ENCODE measurements at regions not wholly inside any gene's neighbourhood (a gene's known extent, or its start where the extent isn't known, plus 50 kb on each side); places are given as distances from the start of the nearest gene placed in this dataset.
"Not testable (repeated sequence)": the region's sequence is repeated elsewhere in the genome, so short reads cannot be mapped to it uniquely, and the experiment has no call there.

DNA sequence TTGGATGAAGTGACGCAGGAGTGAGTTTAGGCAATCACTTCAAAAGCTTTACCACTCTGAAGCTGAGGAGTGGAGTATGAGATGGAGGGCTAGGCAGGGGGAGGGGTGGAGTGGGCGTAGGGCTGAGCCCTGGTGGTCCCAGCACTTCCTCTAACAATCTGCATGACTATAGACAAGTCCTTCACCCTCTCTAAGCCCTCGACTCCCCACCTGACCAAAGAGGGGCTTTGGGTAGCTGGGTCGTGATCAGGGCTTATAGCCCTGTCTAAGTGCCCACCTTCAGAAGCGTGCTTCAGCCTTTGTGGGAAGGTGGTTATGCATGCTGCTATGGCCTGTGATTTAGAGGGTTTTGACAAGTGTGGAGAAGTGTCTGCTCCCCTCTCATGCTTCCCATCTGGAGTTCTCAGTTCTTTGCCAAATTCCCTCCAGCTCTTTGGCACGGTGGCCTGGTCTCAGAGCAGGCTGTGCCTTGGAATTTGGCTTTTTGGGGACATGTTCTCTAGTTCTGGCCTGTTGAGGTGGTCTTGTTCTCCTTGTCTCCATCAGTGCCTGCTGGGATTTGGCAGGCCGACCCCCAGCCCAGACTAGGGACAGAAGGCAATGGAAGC is 53.0 kb downstream of the ACTBL2 start:
- DNase-seq (ENCODE audit: low spot score) = no peak

- not testable (repeated sequence) for DNase-seq (ENCODE audit: low spot score)
Observed at GRCh38 chr5:57429021-57429420, 53.6 kb downstream of the ACTBL2 start.

DNA sequence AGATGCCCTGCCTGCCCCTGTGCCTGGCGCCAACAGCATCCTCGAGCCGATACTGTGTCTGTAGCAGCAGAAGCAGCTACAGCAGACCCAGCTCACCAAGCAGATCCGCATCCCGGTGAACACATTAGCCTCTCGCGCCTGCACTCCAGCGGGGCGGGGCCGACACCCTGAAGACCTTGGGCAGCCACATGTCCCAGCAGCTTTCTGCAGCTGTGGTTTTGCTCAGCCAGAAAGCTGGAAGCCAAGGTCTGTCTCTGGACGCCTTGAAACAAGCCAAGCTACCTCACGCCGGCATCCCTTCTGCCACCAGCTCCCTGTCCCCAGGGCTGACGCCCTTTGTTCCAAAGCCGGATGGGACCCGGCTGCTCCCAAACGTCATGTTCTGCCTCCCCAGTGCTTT is 59.6 kb downstream of the ACTBL2 start:
- DNase-seq (ENCODE audit: low spot score) = no peak

DNA sequence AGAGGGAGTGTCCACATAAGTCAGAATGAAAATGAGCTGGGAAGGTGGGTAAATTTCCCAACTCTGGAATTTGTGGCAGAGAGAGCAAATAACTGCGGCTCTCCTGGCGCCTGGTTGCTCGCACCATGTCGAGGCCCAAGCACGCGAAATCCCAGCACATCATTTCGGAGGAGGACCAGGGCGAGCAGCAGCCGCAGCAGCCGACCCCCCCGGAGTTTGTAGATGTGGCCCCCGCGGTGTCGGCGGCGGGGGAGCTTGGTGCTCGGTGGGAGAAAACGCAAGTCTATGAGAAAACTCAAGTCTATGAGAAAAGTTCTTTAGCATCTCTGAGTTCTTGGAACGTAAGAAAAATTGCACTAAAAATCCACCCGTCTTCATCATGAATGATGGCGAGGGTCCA is 60.3 kb downstream of the ACTBL2 start:
- DNase-seq (ENCODE audit: low spot score) = no peak

- DNase-seq (ENCODE audit: low spot score) = no peak
Observed at GRCh38 chr5:57420801-57421200, 61.8 kb downstream of the ACTBL2 start.

DNA sequence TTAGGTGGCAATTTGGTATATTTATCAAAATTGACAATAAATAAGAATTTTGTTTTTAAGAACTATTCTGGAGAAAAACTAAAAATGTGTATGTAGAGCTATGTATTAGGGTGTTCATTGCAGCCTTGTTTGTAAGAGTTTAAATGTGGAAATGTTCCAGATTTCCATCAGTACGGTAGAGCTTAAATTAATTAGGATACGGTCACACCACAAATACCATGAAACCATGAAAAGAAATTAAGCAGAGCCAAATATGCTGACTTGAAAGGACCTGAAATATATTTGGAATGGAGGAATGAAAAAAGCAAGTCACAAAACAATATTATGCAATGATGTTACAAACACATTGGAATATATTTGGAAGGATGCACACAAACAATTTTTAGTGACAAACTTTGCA is 64.6 kb downstream of the ACTBL2 start:
- DNase-seq (ENCODE audit: low spot score) = no peak

DNA sequence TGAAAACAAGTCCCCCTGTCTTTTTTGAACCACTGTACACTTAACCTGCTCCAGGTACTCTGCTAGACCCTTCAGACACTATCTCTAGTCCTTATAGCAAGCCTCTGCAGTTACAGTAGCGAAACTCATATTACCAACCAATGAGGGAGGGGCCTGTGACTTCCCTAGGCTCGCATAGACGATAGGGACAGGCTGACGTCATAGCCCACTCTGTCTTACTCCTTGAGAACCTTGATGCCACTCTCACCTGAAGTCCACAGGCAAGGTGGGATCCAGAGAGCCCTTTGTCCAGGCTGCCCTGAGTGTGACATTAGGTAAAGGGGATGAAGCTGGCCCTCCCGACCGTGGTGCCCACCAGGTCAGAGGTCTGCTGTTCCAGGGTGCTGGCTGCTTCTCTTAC is 65.3 kb downstream of the ACTBL2 start:
- DNase-seq (ENCODE audit: low spot score) = no peak

DNA sequence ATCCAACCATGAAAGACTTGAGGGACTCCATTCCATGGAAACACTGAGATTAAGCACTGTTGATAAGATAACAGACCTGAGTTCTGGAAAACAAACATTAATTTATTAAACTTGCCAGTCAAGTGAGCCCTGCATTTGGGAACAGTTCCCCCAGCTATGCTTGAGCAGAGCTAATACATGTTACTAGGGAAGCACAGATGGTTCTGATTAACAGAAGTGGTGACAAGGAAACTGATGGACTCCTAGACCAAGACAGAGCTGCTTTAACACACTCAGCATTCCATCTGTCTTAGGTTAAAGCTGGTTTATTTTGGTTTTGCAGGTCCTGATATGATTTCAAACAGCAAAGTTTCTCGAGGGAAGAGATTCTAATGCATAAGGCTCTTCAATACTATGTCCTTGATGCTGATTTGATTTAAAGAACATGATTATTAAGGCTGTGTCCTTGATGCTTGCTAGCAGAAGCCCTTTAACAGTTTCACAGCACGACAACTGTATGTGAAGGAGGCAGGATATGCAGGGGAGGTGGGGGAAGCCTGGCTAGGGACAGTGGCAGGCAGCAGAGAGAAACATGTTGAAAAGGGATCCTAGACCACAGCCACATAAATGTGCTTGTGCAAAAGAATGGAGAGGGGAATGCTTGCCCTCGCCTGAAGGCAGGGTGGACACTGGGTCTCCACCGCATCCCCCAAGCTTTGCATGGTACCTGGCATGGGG is 66.2 kb downstream of the ACTBL2 start:
- no peak for DNase-seq (ENCODE audit: low spot score)

GRCh38 chr5:57414857-57415256 is 67.8 kb downstream of the ACTBL2 start:
- no peak for DNase-seq (ENCODE audit: low spot score)

DNA sequence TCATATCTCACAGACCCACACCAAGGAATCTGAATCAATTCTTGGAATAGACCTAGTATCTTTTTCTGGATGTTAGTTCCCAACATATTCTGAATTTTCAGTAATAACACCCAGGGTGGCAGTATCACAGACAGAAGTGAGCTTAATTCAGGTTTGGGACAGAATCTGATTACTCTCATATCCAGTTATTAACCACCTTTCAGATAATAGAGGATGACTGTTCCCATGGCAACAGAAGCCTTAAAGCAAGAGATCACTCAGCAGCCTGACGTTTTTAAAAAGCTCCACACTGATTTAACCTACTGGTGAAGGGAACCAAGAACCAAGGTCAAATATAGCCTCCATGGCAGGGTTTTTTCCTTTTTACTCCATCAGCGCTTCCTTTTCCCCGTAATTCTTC is 68.4 kb downstream of the ACTBL2 start:
- no peak for DNase-seq (ENCODE audit: low spot score)

DNA sequence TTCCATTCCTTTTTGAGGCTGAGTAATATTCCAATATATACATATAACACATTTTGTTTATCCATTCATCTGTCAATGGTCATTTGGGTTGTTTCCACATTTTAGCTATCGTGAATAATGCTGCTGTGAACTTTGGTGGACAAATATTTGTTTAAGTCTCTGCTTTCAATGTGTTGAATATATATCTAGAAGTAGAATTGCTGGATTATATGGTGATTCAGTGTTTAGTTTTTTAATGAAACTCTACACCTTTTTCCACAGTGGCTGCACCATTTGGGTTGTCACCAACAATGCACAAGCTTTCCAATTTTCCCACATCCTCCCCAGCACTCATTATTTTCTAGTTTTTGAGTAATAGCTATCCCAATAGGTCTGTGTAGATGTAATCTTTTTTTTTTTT is 69.5 kb downstream of the ACTBL2 start:
- DNase-seq (ENCODE audit: low spot score) = no peak

- no peak for DNase-seq (ENCODE audit: low spot score)
Observed at GRCh38 chr5:57412680-57413079, 69.9 kb downstream of the ACTBL2 start.

DNA sequence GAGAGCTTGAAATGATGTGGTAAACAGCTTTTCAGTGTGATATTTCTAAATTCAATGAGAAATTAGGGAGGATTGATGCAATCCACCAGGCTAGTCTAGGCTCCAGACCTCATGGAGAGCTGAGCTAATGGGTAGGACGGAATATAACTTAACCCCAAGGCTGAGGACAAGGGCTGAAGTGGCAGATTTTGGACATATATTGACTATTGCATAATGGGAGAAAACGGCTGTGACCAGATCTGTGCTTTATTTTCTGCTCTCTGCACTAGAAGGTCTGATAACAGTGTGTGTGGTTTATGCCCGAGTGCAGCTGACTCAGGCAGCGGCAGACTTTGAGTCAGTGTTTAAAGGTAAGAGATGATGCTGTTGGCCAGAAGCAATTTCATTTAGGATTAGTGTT is 70.6 kb downstream of the ACTBL2 start:
- DNase-seq (ENCODE audit: low spot score) = no peak

GRCh38 chr5:57410374-57411320 is 72.0 kb downstream of the ACTBL2 start:
- no peak for DNase-seq (ENCODE audit: low spot score)

DNA sequence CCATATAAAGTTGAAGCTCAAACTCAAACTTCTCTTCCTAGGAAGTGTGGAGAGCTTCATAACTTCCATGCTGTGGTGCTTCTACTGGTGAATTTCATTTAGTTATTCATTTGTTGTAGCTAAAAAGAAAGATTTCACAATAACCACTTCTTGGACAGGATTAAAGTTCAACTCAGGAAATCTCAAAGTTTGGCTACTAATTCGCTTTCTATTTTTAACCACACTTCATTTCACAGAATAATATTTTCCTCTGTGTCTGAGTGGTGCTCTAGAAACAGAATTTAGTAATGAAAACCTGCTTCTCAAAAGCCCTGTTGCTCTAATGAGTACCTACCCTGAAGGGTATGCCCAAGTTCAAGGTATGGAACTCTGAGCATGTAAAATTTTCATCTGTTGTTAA is 73.9 kb downstream of the ACTBL2 start:
- DNase-seq (ENCODE audit: low spot score) = no peak

GRCh38 chr5:57408285-57408684 is 74.3 kb downstream of the ACTBL2 start:
- no peak for DNase-seq (ENCODE audit: low spot score)

DNA sequence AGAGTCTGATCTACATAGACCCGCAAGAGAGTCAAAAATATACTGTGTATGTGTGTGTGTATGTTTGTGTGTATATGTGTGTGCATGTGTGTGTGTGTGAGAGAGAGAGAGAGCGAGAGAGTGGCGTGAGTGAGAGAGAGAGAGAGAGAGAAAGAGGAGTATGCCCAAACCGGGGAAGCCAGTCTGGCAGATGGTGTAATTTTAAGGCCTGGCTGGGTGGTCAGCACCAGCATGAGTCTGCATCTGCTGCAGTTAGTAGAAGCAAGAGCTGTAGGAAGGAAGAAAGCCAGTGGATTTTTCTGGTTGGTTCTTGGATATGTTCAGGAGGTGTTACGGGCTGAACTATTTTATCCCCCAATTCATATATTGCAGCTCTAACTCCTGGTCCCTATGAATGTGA is 75.2 kb downstream of the ACTBL2 start:
- no peak for DNase-seq (ENCODE audit: low spot score)

- DNase-seq (ENCODE audit: low spot score) = no peak
Observed at GRCh38 chr5:57406641-57407040, 76.0 kb downstream of the ACTBL2 start.

DNA sequence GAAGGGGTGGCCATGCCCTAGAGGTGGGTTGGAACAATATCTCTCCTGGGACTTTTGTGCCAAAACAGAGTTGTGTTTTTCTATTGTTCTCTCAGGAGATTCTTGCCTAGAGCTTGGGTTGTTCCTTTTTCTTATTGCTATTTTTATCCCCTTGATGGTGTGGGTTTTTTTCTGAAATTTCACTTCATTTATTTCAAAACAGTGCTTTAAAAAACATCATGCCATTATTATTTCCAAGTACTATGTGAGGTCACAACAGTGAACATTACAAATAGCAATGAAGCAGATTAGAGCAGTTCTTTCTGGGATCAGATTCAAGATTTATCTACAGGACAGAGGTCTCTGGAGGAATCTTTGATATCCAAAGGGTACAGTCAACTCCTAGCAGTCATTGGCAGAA is 76.6 kb downstream of the ACTBL2 start:
- no peak for DNase-seq (ENCODE audit: low spot score)

DNA sequence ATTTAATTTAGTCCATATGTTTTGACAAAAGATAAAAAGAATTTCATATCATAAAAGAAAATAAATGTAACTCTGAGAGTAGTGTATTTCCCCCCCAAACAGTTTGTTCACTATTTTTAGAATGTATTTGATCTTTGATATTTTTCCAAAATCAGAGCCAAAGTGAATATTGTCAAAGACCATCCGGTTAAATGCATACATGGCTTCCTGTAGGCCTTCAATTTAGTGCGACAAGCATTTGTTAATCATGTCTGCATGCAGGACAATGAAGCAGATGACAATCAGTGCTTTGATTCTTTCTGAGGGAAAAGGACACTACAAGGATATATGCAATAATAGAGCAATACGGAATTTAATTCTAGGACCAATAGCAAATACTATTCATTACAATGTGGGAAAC is 79.8 kb downstream of the ACTBL2 start:
- DNase-seq (ENCODE audit: low spot score) = no peak

DNA sequence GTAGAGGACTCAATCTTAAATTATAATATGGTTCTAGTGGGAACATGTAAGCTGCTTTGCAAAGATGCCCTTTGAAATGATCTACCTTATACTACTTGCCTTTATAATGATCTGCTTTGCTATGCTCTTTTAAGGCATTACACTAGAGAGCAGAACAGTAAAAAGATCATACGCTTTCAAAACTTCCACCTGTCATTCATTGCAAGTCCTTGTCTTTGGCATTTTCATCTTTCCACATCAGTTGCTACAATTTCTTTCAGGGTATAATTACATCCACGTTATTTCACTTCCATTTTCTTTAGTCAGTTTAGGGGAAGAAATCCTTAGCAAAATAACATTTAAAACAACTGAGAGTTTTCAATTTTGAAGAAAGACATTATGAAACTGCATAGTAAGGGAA is 80.3 kb downstream of the ACTBL2 start:
- no peak for DNase-seq (ENCODE audit: low spot score)

DNA sequence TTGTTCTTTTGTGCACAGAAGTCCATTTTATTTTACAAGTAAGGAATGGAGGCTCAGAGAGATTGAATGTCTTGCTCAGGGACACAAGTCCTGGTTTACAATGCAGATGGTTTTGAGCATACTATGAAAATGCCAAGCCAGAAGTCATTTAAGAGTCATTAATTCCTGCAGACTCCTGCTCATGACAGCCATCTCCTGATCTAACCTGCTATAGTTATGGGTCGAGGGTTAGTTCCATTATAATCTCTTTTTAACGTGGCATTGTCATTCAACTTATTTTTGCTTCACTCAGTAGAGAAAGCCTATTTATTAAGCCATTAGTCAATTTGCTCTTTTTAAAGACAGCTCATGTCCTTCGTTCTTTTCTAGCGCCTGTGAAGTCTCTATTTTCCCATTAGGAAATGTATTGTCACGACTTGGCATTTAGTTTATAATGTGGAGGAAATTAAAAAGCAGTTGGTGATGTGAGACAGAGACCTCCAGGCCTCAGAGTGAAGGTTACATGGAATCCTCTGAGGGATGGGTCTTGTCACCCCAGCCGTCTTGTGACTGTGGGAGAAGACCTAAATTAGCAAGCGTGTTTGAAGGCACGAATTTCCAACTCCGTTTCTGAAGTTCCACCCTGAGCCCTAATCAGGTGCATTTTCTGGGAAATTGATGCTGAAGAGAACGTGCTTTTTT is 84.1 kb downstream of the ACTBL2 start:
- DNase-seq (ENCODE audit: low spot score) = no peak

Data from NAMALWA (cell line).